H1 (cell line): ENCODE measurements at regions not wholly inside any gene's neighbourhood (a gene's known extent, or its start where the extent isn't known, plus 50 kb on each side); places are given as distances from the start of the nearest gene placed in this dataset.

Experiments
- CTCF ChIA-PET: fragments of 300-600 bp; sonication (Branson Sonifier 250); formaldehyde crosslinking; loops from one replicate; lab custom pipeline; 2021; ENCODE audit not compliant: partially characterized antibody; lab: Charles Lee
- POLR2A ChIA-PET: fragments of 300-600 bp; sonication (Branson Sonifier 250); formaldehyde crosslinking; loops from one replicate; lab custom pipeline; 2021; ENCODE audit warnings: inconsistent platforms; ENCODE audit not compliant: partially characterized antibody; lab: Charles Lee
- DNase-seq, 2 experiments: peaks; one replicate each; pipeline versions ENCODE4 v3.0.0 to v3.0.0-alpha.2; 2010 to 2022; ENCODE audit warnings: low spot score in 2 of 2, low read depth in 1 of 2, mixed read lengths in 1 of 2
- FAIRE-seq: peaks from 2 replicates; lab custom pipeline; 2011; peaks lifted over from hg19 to GRCh38; lab: Jason Lieb, UNC
- H2AFZ ChIP-seq: 2 replicates; pipeline ENCODE4 v1.8.1; 2012; ENCODE audit warnings: low read length, inconsistent platforms
- H2AK5ac ChIP-seq: 2 replicates; pipeline ENCODE4 v1.6.1; 2013; ENCODE audit warnings: low read depth, low read length
- H2BK120ac ChIP-seq: replicated peaks from 2 replicates; pipeline ENCODE3; 2013; ENCODE audit warnings: low read depth, low read length, inconsistent platforms
- H2BK12ac ChIP-seq: 2 replicates; pipeline ENCODE4 v1.6.1; 2013; ENCODE audit warnings: low read depth, low read length
- H2BK15ac ChIP-seq: 2 replicates; pipeline ENCODE4 v1.6.1; 2013; ENCODE audit warnings: low read length
- H2BK20ac ChIP-seq: 2 replicates; pipeline ENCODE4 v1.6.1; 2013; ENCODE audit warnings: low read length
- H2BK5ac ChIP-seq: 2 replicates; pipeline ENCODE4 v1.6.1; 2013; ENCODE audit warnings: low read depth, low read length
- H3K14ac ChIP-seq: 2 replicates; pipeline ENCODE4 v1.6.1; 2013; ENCODE audit warnings: inconsistent platforms; ENCODE audit not compliant: insufficient read length
- H3K18ac ChIP-seq: 2 replicates; pipeline ENCODE4 v1.6.1; 2013; ENCODE audit warnings: low read length; ENCODE audit errors: extremely low read depth
- H3K23ac ChIP-seq: 2 replicates; pipeline ENCODE4 v1.6.1; 2013; ENCODE audit warnings: inconsistent platforms; ENCODE audit not compliant: insufficient read length
- H3K23me2 ChIP-seq: 2 replicates; pipeline ENCODE4 v1.6.1; 2013; ENCODE audit warnings: low read depth, low read length
- H3K27ac ChIP-seq: 2 replicates; pipeline ENCODE4 v1.6.1; 2011; ENCODE audit warnings: low read depth, low read length, inconsistent platforms
- H3K27me3 ChIP-seq, 4 experiments: replicated peaks in 1 of 4; 1 replicate in 1 of 4; 2 replicates in 3 of 4; pipeline versions ENCODE4 v1.6.1 to v1.8.1; 2011 to 2013; ENCODE audit warnings: low read length in 3 of 4, mild to moderate bottlenecking in 3 of 4, inconsistent platforms in 2 of 4, mixed read lengths in 2 of 4, moderate library complexity in 1 of 4; ENCODE audit not compliant: control insufficient read depth in 3 of 4, insufficient read depth in 3 of 4; ENCODE audit errors: extremely low read depth in 1 of 4
- H3K36me3 ChIP-seq, 4 experiments: 2 replicates each; pipeline versions ENCODE4 v1.6.1 to v1.8.1; 2011 to 2013; ENCODE audit warnings: mild to moderate bottlenecking in 4 of 4, low read length in 3 of 4, moderate library complexity in 2 of 4, control low read depth in 1 of 4, inconsistent platforms in 1 of 4; ENCODE audit not compliant: insufficient read depth in 4 of 4, control insufficient read depth in 2 of 4
- H3K4ac ChIP-seq: replicated peaks from 2 replicates; pipeline ENCODE3; 2013; ENCODE audit warnings: low read length, low read depth, mixed read lengths, inconsistent platforms; ENCODE audit not compliant: insufficient read length
- H3K4me1 ChIP-seq, 4 experiments: replicated peaks in 1 of 4; 1 replicate in 1 of 4; 2 replicates in 3 of 4; pipeline versions ENCODE4 v1.6.1 to v1.8.1; 2011 to 2013; ENCODE audit warnings: low read length in 3 of 4, inconsistent platforms in 2 of 4, mixed read lengths in 1 of 4; ENCODE audit not compliant: insufficient read depth in 4 of 4, control insufficient read depth in 3 of 4
- H3K4me2 ChIP-seq, 2 experiments: 2 replicates each; pipeline versions ENCODE4 v1.6.1 to v1.8.1; 2011 to 2013; ENCODE audit warnings: low read depth in 2 of 2, low read length in 2 of 2, control low read depth in 1 of 2, inconsistent platforms in 1 of 2, mild to moderate bottlenecking in 1 of 2; ENCODE audit not compliant: insufficient read depth in 1 of 2
- H3K4me3 ChIP-seq, 4 experiments: fragments of 200-600, 300-600 bp in 1 of 4; sonication (generic), shearing (Covaris generic), sonication (Bioruptor Twin) in 1 of 4; 2 replicates each; pipeline versions ENCODE4 v1.5.1 to v1.8.1; 2011 to 2016; ENCODE audit warnings: low read length in 4 of 4, low read depth in 3 of 4, control low read depth in 2 of 4, inconsistent platforms in 2 of 4, mild to moderate bottlenecking in 2 of 4, mixed read lengths in 1 of 4, moderate library complexity in 1 of 4; ENCODE audit not compliant: insufficient read depth in 2 of 4; ENCODE audit errors: extremely low read depth in 1 of 4
- H3K56ac ChIP-seq: replicated peaks from 2 replicates; pipeline ENCODE3; 2013; ENCODE audit warnings: low read depth, mild to moderate bottlenecking, mixed read lengths, low read length, inconsistent platforms; ENCODE audit not compliant: insufficient read length
- H3K79me1 ChIP-seq: 2 replicates; pipeline ENCODE4 v1.6.1; 2013; ENCODE audit warnings: low read depth, low read length, control low read depth
- H3K79me2 ChIP-seq, 2 experiments: 2 replicates each; pipeline versions ENCODE4 v1.6.1 to v1.8.1; 2012 to 2013; ENCODE audit warnings: low read length in 2 of 2, mild to moderate bottlenecking in 2 of 2, inconsistent platforms in 1 of 2; ENCODE audit not compliant: insufficient read depth in 2 of 2, control insufficient read depth in 1 of 2
- H3K9ac ChIP-seq, 4 experiments: replicated peaks in 1 of 4; 1 replicate in 1 of 4; 2 replicates in 3 of 4; pipeline versions ENCODE4 v1.6.1 to v1.8.1; 2011 to 2013; ENCODE audit warnings: low read depth in 3 of 4, low read length in 3 of 4, control low read depth in 2 of 4, mild to moderate bottlenecking in 2 of 4, moderate library complexity in 2 of 4, inconsistent platforms in 1 of 4; ENCODE audit errors: extremely low read depth in 1 of 4
- H3K9me3 ChIP-seq, 2 experiments: 2 replicates each; pipeline versions ENCODE4 v1.6.1 to v1.8.1; 2012 to 2013; ENCODE audit warnings: mild to moderate bottlenecking in 2 of 2, moderate library complexity in 2 of 2, control low read depth in 1 of 2, inconsistent platforms in 1 of 2, low read depth in 1 of 2, low read length in 1 of 2, mixed read lengths in 1 of 2; ENCODE audit not compliant: insufficient read depth in 2 of 2
- H4K20me1 ChIP-seq, 2 experiments: replicated peaks in 1 of 2; 2 replicates each; pipeline versions ENCODE3 to v1.8.1; 2011 to 2013; ENCODE audit warnings: inconsistent platforms in 2 of 2, low read length in 2 of 2, mild to moderate bottlenecking in 1 of 2; ENCODE audit not compliant: insufficient read depth in 2 of 2, control insufficient read depth in 1 of 2
- H4K5ac ChIP-seq: 2 replicates; pipeline ENCODE4 v1.6.1; 2013; ENCODE audit warnings: low read length, low read depth, mixed read lengths, inconsistent platforms; ENCODE audit not compliant: insufficient read length
- H4K8ac ChIP-seq: 2 replicates; pipeline ENCODE4 v1.8.0; 2013; ENCODE audit warnings: mild to moderate bottlenecking, moderate library complexity, low read length, inconsistent platforms; ENCODE audit not compliant: insufficient read depth; ENCODE audit errors: extremely low read depth
- H4K91ac ChIP-seq: replicated peaks from 2 replicates; pipeline ENCODE3; 2013; ENCODE audit warnings: low read length, mixed read lengths, inconsistent platforms; ENCODE audit not compliant: insufficient read length
- GABPA ChIP-seq: IDR thresholded peaks from 2 replicates; pipeline ENCODE4 v1.6.1; 2011; ENCODE audit warnings: mild to moderate bottlenecking, low read length, moderate library complexity, borderline replicate concordance; ENCODE audit not compliant: insufficient read depth
- RAD21 ChIP-seq, 2 experiments: IDR thresholded peaks in 1 of 2; conservative IDR thresholded peaks in 1 of 2; 2 replicates each; pipeline ENCODE4 v1.6.1; 2011; ENCODE audit warnings: low read depth in 2 of 2, low read length in 2 of 2, improper control_type of control experiment in 1 of 2, inconsistent platforms in 1 of 2, mild to moderate bottlenecking in 1 of 2, moderate library complexity in 1 of 2
- TAF7 ChIP-seq: optimal IDR thresholded peaks from 2 replicates; pipeline ENCODE3; 2011; ENCODE audit warnings: low read depth, mild to moderate bottlenecking, inconsistent platforms, low read length, moderate library complexity, borderline replicate concordance
- YY1 ChIP-seq: IDR thresholded peaks from 2 replicates; pipeline ENCODE4 v1.6.1; 2011; ENCODE audit warnings: low read depth, mild to moderate bottlenecking, low read length
- WGBS, 2 experiments: shearing (Covaris generic) in 1 of 2; methylation state at CpG; one replicate each; pipeline versions ENCODE4 v1.1.6 to v1.1.7; 2013 to 2015; ENCODE audit warnings: low lambda C conversion rate in 2 of 2, mixed read lengths in 2 of 2, inconsistent platforms in 1 of 2, low coverage in 1 of 2, missing lambda C conversion rate in 1 of 2; ENCODE audit not compliant: insufficient replicate concordance in 2 of 2, insufficient coverage in 1 of 2, insufficient read length in 1 of 2; ENCODE audit errors: extremely low coverage in 1 of 2, missing lambda C conversion rate in 1 of 2; 5-methylcytosine and 5-hydroxymethylcytosine counted together

GRCh38 chr9:81847181-81847915 lies 80.9 kb upstream of the SPATA31D4 start:
- no peak overlapping the region for H3K4ac ChIP-seq
- H3K23ac ChIP-seq = no peak overlapping the region
- no peak overlapping the region for H2BK15ac ChIP-seq
- no peak overlapping the region for H3K9ac ChIP-seq
- POLR2A ChIA-PET = no interaction called here
- H4K20me1 ChIP-seq = no peaks in the 10 kb centered on the region
- no peak overlapping the region for H3K18ac ChIP-seq
- H2BK5ac ChIP-seq = no peak overlapping the region
- no peak overlapping the region for H3K14ac ChIP-seq
- H3K9me3 ChIP-seq = no peaks in the 10 kb centered on the region
- no peak for FAIRE-seq
- no peak overlapping the region for H4K91ac ChIP-seq
- H4K8ac ChIP-seq = no peak overlapping the region
- no peaks in the 10 kb centered on the region for H3K36me3 ChIP-seq
- no peak overlapping the region for H2AK5ac ChIP-seq
- TF ChIP-seq RAD21 (IDR thresholded peaks at IDR 0.05 in 1 of 2, conservative IDR thresholded peaks at IDR 0.05 in 1 of 2; ENCODE audit: low read depth in 2 of 2, low read length in 2 of 2) (no peak), YY1 (no peak), GABPA (no peak), TAF7 (no peak)
- TF ChIP-seq, all 59 proteins: peak for 0
- Histone ChIP-seq H3K4me1 (peaks cover 0 to 5% (median 3%) of the 10 kb centered on the region in 4 experiments; a peak in 2 of 7 replicates), H3K56ac (no peak overlapping the region), H3K4me3 (no peak overlapping the region), H4K5ac (no peak overlapping the region), H2BK20ac (no peak overlapping the region), H3K4me2 (no peak overlapping the region), H3K79me1 (no peaks in the 10 kb centered on the region), H3K27me3 (no peaks in the 10 kb centered on the region), H2BK12ac (no peak overlapping the region), H3K23me2 (no peaks in the 10 kb centered on the region), H3K27ac (no peak overlapping the region), H2AFZ (no peak overlapping the region), H3K79me2 (no peaks in the 10 kb centered on the region), H2BK120ac (no peak overlapping the region)
- CTCF ChIA-PET = interaction anchor here (0.6 to 2.2 kb wide), 15 partner anchors 8 to 621 kb away, joined by 3 to 14 read pairs (median 4); partner anchors contain the start of gene TLE1
- WGBS, 2 experiments = 91% methylated on average over 9 of the region's 9 CpGs; no CpG with 5 or more reads in 1 of the 2 experiments
- no peak for DNase-seq
